GM12892 (cell line): ENCODE measurements at regions not wholly inside any gene's neighbourhood (a gene's known extent, or its start where the extent isn't known, plus 50 kb on each side); places are given as distances from the start of the nearest gene placed in this dataset.

Experiments
- DNase-seq: peaks from one replicate; pipeline ENCODE4 v3.0.0; 2011; ENCODE audit not compliant: insufficient read length
- FAIRE-seq: peaks from 2 replicates; lab custom pipeline; 2011; peaks lifted over from hg19 to GRCh38; lab: Jason Lieb, UNC
- POLR2A ChIP-seq: IDR thresholded peaks from 2 replicates; pipeline ENCODE4 v1.6.1; 2011; ENCODE audit warnings: low read depth, low read length, control low read depth
- POLR2AphosphoS5 ChIP-seq: IDR thresholded peaks from 2 replicates; pipeline ENCODE4 v1.6.1; 2011; ENCODE audit warnings: low read depth, low read length, control low read depth
- TAF1 ChIP-seq: IDR thresholded peaks from 2 replicates; pipeline ENCODE4 v1.6.1; 2011; ENCODE audit warnings: low read depth, mild to moderate bottlenecking, control low read depth, low read length, borderline replicate concordance

DNA sequence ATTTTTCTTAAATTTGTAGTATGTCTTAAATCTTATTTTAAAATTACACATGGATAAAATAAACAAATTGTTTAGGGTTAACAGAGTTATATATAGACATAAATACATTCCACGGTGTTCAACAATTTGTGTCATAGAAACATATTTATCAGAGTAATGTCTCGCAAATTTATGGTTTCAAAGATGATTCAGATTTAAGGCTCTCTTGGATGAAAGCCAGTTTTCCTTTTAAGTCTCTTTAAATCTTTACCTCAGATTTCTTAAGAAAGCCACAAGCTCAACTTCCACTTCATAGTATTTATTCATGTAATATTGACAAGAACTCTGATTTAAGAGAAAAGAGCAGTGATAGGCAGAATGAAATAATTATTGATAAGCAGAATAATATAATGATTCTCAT lies 1254.8 kb upstream of the ADGRL3 start:
- no peak for TF ChIP-seq POLR2AphosphoS5
- TF ChIP-seq TAF1 = no peak
- no peak for TF ChIP-seq POLR2A
- FAIRE-seq (no peak), DNase-seq (no peak)

DNA sequence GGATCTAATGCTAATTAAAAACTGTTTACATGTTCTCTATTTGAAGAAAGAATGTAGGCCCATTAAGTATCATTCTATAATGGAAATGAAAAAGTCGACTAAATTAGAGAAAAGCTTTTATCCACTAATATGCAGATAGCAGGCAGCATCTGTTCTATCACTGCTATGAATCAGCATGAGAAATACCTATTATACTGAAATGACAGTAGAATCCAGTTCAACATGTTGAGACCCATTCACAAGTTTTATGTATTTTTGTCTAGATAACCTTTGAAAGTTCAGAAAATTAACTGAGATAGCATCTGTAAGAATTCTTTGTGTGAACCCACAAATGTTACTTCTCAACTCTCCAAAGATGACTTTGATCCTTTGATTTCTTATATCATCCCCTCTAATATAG lies 1254.4 kb upstream of the ADGRL3 start:
- TF ChIP-seq POLR2A (no peak), TAF1 (no peak), POLR2AphosphoS5 (no peak)
- FAIRE-seq (no peak), DNase-seq (no peak)

DNA sequence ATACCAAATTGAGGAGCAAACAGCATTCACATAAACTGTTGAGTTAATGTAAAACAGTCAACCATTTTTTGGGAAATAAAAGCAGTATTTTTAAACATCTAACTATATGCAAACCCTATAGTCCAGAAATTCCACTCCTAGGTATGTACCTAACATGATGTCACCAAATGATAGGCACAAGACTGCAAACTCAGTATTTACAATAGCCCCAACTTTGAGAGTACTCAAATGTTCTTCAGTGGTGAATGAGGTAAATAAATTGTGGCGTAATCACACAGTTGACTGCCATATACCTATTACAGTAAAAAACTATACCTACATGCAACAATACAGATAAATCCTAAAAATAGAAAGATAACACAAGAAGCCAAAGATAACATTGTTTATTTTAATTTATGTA lies 1243.8 kb upstream of the ADGRL3 start:
- no peak for FAIRE-seq
- TF ChIP-seq TAF1 (no peak), POLR2A (no peak), POLR2AphosphoS5 (no peak)
- DNase-seq = no peak

DNA sequence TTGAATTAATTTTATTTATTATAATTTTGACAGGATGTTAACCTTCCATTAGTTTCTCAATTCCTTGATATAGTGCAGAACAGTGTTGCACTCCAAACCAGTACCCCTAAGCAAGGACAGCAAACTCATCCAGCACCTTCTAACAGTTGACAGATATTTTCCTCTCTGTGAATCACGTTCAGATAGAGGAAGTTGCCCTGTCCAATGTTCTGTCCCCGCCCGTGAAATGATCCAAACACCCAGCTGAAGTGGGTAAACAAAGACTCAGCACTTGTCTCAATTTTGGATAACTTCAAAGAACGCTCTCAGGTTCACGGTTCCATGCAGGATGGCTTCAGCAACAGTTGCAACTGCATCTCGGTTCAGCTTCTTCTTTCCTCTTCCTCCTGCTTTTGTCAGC lies 1240.0 kb upstream of the ADGRL3 start:
- no peak for TF ChIP-seq POLR2AphosphoS5
- TF ChIP-seq POLR2A = no peak
- TF ChIP-seq TAF1 = no peak
- no peak for FAIRE-seq

DNA sequence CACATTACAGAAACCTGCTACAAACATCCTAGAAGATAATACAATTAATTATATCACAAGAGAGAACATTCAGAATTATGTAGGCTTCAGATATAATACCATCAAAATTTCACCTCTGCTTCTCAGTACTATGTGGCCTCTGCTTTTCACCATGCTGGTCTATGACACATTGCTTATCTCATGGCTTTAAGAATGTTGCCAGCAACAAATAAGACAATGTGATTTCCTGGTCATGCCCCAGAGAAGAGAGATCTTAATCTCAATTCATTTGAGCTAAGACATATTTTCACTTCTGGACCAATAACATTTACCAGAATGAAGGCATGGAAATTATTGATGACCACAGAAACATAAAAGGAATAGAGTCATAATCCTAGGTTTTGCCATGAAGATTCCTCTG lies 1233.4 kb upstream of the ADGRL3 start:
- DNase-seq (no peak), FAIRE-seq (no peak)
- TF ChIP-seq POLR2AphosphoS5 (no peak), POLR2A (no peak), TAF1 (no peak)

More for the DNA sequence above, 1240.0 kb upstream of the ADGRL3 start:
- no peak for DNase-seq

DNA sequence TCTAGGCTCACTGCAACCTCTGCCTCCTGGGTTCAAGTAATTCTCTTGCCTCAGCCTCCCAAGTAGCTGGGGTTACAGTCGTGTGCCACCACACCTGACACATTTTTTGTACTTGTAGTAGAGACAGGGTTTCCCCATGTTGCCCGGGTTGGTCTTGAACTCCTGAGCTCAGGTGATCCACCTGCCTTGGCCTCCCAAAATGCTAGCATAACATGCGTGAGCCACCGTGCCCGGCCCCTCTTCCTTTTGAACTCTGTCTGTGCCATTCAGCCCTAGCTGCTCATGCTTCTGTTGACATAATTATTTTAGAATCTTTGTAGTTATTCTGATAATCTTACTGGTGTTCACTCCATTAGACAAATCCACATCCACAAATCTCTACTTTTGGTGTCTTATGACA lies 1231.3 kb upstream of the ADGRL3 start:
- no peak for FAIRE-seq
- DNase-seq = no peak
- TF ChIP-seq POLR2A = no peak
- no peak for TF ChIP-seq POLR2AphosphoS5
- no peak for TF ChIP-seq TAF1

DNA sequence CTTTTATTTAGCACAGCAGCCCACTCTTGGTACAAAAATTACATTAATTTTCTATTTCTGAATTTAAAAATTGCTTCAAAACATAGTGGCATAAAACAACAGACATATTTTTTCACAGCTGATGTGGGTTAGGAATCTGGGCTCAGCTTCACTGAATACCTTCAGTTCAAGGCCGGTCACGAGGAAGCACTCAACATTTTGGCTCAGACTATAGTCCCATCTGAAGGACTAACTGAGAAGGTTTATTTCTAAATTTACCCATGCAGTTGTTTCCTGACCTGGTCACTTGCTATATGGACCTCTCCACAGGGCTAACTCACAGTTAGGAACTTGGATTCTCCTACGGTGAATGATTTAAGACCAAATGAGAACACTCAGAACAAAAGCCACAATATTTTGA lies 1230.2 kb upstream of the ADGRL3 start:
- FAIRE-seq (no peak), DNase-seq (no peak)
- TF ChIP-seq TAF1 (no peak), POLR2A (no peak), POLR2AphosphoS5 (no peak)

DNA sequence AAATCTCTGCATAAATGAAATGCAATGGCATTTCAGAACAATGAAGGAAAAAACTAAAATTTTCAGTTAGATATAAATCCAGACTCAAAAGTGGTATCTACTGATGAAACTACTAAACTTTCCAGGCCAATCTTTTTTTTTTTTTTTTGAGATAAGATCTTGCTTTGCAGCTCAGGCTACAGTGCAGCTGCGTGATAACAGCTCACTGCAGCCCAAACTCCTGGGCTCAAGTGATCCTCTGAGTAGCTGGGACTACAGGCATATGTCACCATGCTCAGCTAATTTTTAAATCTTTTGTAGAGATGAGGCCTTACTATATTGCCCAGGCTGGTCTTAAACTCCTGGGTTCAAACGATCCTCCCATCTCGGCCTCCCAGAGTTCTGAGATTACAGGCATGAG lies 1228.2 kb upstream of the ADGRL3 start:
- TF ChIP-seq TAF1 (no peak), POLR2AphosphoS5 (no peak), POLR2A (no peak)
- FAIRE-seq = no peak
- DNase-seq = no peak

DNA sequence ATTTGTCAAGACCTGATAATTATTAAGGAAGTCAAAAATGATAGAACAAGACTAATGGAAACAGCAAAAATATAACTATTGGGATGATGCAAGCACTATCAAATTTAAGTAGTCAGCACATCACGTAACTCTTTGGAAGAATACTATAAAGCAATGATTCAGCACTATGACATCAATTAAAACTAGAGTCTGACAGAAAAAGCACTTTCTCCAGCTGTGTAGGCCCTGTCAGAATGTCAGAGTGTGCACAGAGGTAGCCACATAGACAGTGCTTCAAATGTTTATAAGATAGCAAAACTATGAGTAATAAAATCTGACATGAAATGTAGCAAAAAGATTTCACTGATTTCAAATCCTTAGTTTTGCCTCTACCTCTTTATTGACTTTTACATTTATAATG lies 1226.6 kb upstream of the ADGRL3 start:
- FAIRE-seq (no peak), DNase-seq (no peak)
- TF ChIP-seq POLR2A (no peak), POLR2AphosphoS5 (no peak), TAF1 (no peak)

DNA sequence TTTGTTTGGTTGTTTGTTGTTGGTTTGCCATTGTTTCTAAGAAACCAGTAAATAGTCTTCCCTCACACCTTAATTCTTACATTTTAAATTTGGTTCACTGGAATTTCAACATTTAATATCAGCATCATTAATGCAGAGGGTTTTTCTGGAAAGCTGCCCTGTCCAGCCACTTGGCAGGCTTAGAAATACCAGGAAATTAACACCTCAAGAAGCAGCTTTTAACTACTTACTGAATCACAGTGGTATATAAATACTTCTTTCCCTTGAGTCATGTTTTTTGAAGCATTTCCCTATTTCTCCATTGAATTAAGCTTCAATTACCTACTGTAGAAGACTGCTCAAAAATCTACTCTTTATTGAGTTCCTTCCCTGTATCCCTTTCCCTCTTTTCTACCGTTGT lies 1221.1 kb upstream of the ADGRL3 start:
- no peak for FAIRE-seq
- TF ChIP-seq POLR2AphosphoS5 (no peak), TAF1 (no peak), POLR2A (no peak)
- no peak for DNase-seq

DNA sequence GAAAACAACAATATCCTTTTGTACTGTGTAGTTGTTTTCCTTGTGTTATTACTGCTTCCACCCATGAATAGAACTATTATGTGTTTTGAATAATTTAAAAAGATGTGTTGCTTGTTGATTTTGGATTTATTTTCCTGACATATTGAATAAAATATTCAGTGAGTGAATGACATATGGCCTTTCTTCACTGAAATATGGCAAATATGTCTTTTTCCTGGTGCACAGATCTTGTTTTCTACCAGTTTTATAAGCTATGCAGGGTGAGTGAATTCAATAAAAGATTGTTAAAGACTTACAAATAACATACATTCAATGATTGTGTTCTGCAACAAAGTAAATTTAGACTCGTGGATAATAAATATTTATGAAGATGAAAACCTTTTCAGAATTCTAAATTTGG lies 1216.3 kb upstream of the ADGRL3 start:
- DNase-seq = no peak
- no peak for FAIRE-seq
- no peak for TF ChIP-seq POLR2A
- no peak for TF ChIP-seq TAF1
- no peak for TF ChIP-seq POLR2AphosphoS5

DNA sequence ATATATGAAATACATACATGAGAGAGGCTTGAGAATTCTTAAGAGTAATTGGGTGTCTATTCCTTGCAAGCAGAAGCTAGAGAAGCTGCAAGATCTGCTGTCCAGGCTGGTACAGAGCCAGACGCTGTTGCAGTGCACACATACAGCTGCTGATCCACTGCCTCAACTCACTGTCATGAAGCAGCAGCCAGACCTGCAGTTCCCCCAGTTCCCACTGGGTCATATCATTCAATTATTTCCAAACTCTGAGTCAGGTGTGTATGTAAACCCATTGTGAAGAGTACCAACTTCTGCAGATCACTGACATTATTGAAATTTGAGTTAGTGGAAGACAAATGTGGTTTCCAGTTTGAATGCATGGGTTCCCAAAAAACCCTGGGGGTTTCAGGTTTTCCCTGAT lies 1212.8 kb upstream of the ADGRL3 start:
- DNase-seq (no peak), FAIRE-seq (no peak)
- no peak for TF ChIP-seq TAF1
- TF ChIP-seq POLR2A = no peak
- no peak for TF ChIP-seq POLR2AphosphoS5

DNA sequence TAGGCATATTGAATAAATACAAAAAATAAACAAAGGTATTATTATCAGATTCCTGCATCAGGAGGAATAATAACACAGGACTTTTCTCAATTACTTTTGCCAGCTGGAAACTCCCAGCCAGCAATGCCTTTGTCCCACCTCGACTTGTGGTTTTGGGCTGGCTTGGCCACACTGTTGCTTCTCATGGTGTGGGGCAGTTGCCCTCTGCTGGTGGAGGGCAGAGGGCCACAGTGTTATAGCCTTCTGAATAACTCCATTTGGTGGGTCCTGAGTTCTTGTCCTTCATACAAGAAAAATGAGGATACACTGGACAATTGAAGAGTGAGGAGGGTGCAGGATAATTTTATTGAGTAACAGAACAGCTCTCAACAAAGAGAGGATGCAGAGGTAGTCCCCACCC lies 1206.0 kb upstream of the ADGRL3 start:
- DNase-seq (no peak), FAIRE-seq (no peak)
- TF ChIP-seq TAF1 (no peak), POLR2A (no peak), POLR2AphosphoS5 (no peak)
